Panc1 (cell line): ENCODE measurements at regions not wholly inside any gene's neighbourhood (a gene's known extent, or its start where the extent isn't known, plus 50 kb on each side); places are given as distances from the start of the nearest gene placed in this dataset.

Source experiments
- CTCF ChIP-seq: fragments of 450-650 bp; IDR thresholded peaks from 2 replicates; pipeline ENCODE4 v1.5.1; 2017; ENCODE audit warnings: mild to moderate bottlenecking
- POLR2AphosphoS5 ChIP-seq: IDR thresholded peaks from 2 replicates; pipeline ENCODE4 v1.6.1; 2012; ENCODE audit warnings: mild to moderate bottlenecking, low read depth, low read length, moderate library complexity
- REST ChIP-seq, 2 experiments: IDR thresholded peaks; 2 replicates each; pipeline ENCODE4 v1.6.1; 2011 to 2012; ENCODE audit warnings: low read depth in 2 of 2, control low read depth in 1 of 2, low read length in 1 of 2, mild to moderate bottlenecking in 1 of 2, moderate library complexity in 1 of 2; ENCODE audit not compliant: insufficient read depth in 1 of 2
- SIN3A ChIP-seq: IDR thresholded peaks from 2 replicates; pipeline ENCODE4 v1.6.1; 2012; ENCODE audit warnings: low read depth, mild to moderate bottlenecking, low read length, moderate library complexity, borderline replicate concordance; ENCODE audit not compliant: insufficient read depth
- TCF7L2 ChIP-seq: IDR thresholded peaks from 2 replicates; pipeline ENCODE4 v1.6.1; 2011; ENCODE audit warnings: mild to moderate bottlenecking, low read depth, low read length, inconsistent platforms

- no peak for TF ChIP-seq CTCF
- no peak for TF ChIP-seq POLR2AphosphoS5
- no peak for TF ChIP-seq REST (IDR thresholded peaks at IDR 0.05; ENCODE audit: insufficient read depth in 1 of 2, low read depth in 2 of 2, low read length in 1 of 2)
- TF ChIP-seq TCF7L2: no peak
- TF ChIP-seq SIN3A: no peak
Measured at GRCh38 chr11:31972623-31973022, 118.3 kb upstream of the RCN1 start.
